ENCODE measurements at regions not wholly inside any gene's neighbourhood (a gene's known extent, or its start where the extent isn't known, plus 50 kb on each side); places are given as distances from the start of the nearest gene placed in this dataset.

- Histone ChIP-seq H3K9me3 (no peaks in the 10 kb centered on the region; the same call in 2 of the 3 replicates), H3K4me2 (no peak overlapping the region), H3K4me3 (no peak overlapping the region), H3K4me1 (no peaks in the 10 kb centered on the region), H3K27ac (no peak overlapping the region)
- ChIA-PET CTCF (interaction anchor here (0.9 kb wide), 1 partner anchor 13 kb away, joined by 3 read pairs; no protein-coding TSS in a partner anchor), POLR2A (no interaction called here)
- no peak for FAIRE-seq
- DNase-seq (ENCODE audit: low read depth in 1 of 2, low spot score in 1 of 2) = no peak
- TF ChIP-seq EP300 (IDR thresholded peaks at IDR 0.05) (no peak), ESRRA (IDR thresholded peaks at IDR 0.05; ENCODE audit: borderline replicate concordance, low read length) (no peak), EHF (CRISPR knock-in tag; IDR thresholded peaks at IDR 0.05) (no peak), SMC3 (IDR thresholded peaks at IDR 0.05) (no peak), RAD21 (conservative IDR thresholded peaks at IDR 0.05 in 1 of 2, IDR thresholded peaks at IDR 0.05 in 1 of 2) (no peak), NR3C1 (IDR thresholded peaks at IDR 0.05) (no peak), FOSB (CRISPR knock-in tag; IDR thresholded peaks at IDR 0.05) (no peak), GATA3 (IDR thresholded peaks at IDR 0.05; ENCODE audit: borderline replicate concordance) (no peak), ZFP36 (IDR thresholded peaks at IDR 0.05; ENCODE audit: borderline replicate concordance, partially characterized antibody) (no peak), HOXB5 (CRISPR knock-in tag; IDR thresholded peaks at IDR 0.05) (no peak), HES2 (IDR thresholded peaks at IDR 0.05) (no peak), MAX (IDR thresholded peaks at IDR 0.05) (no peak), EHMT2 (IDR thresholded peaks at IDR 0.05; ENCODE audit: low read depth) (no peak), KDM5A (IDR thresholded peaks at IDR 0.05) (no peak), RCOR1 (IDR thresholded peaks at IDR 0.05; ENCODE audit: low read depth, low read length) (no peak), ELK1 (IDR thresholded peaks at IDR 0.05; ENCODE audit: low read depth, low read length) (no peak), RARB (CRISPR knock-in tag; IDR thresholded peaks at IDR 0.05) (no peak)
- ATAC-seq = no peak
- WGBS (ENCODE audit: missing lambda C conversion rate) = 2% methylated on average over 2 of the region's 2 CpGs
Measured at GRCh38 chr9:119698535-119698934, 329.3 kb upstream of the BRINP1 start.

- Histone ChIP-seq H3K4me1 (no peaks in the 10 kb centered on the region), H3K4me3 (no peak overlapping the region), H3K27ac (no peak overlapping the region), H3K4me2 (no peak overlapping the region), H3K9me3 (no peaks in the 10 kb centered on the region; the same call in 2 of the 3 replicates)
- FAIRE-seq (no peak), ATAC-seq (no peak), DNase-seq (ENCODE audit: low read depth in 1 of 2, low spot score in 1 of 2) (no peak)
- no peak for TF ChIP-seq JUNB (IDR thresholded peaks at IDR 0.05)
- no peak for TF ChIP-seq POLR2A (IDR thresholded peaks at IDR 0.05; ENCODE audit: low read length)
- no peak for TF ChIP-seq ZNF302 (CRISPR knock-in tag; IDR thresholded peaks at IDR 0.05)
- no peak for TF ChIP-seq ESRRA (IDR thresholded peaks at IDR 0.05; ENCODE audit: borderline replicate concordance, low read length)
- TF ChIP-seq SREBF2 (IDR thresholded peaks at IDR 0.05) = no peak
- TF ChIP-seq CTCF (IDR thresholded peaks at IDR 0.05) = no peak
- no peak for TF ChIP-seq NFE2L2 (conservative IDR thresholded peaks at IDR 0.05; ENCODE audit: low read length)
- no peak for TF ChIP-seq RARB (CRISPR knock-in tag; IDR thresholded peaks at IDR 0.05)
- TF ChIP-seq KDM1A (IDR thresholded peaks at IDR 0.05; ENCODE audit: low read depth) = no peak
- TF ChIP-seq RNF2 (IDR thresholded peaks at IDR 0.05; ENCODE audit: borderline replicate concordance, low read depth) = no peak
- no peak for TF ChIP-seq MAFK (IDR thresholded peaks at IDR 0.05; ENCODE audit: partially characterized antibody)
- no peak for TF ChIP-seq CEBPB (IDR thresholded peaks at IDR 0.05)
- TF ChIP-seq CBX2 (IDR thresholded peaks at IDR 0.05; ENCODE audit: borderline replicate concordance, low read depth) = no peak
- TF ChIP-seq ZC3H11A (IDR thresholded peaks at IDR 0.05) = no peak
- TF ChIP-seq ATOH8 (CRISPR knock-in tag; IDR thresholded peaks at IDR 0.05; ENCODE audit: low read depth) = no peak
- ChIA-PET CTCF (interaction anchor here (0.9 kb wide), 1 partner anchor 12 kb away, joined by 3 read pairs; no protein-coding TSS in a partner anchor), POLR2A (no interaction called here)
- WGBS (ENCODE audit: missing lambda C conversion rate) = 2% methylated on average over 5 of the region's 5 CpGs
Measured at GRCh38 chr9:119697996-119698395, 328.8 kb upstream of the BRINP1 start.

All from A549 (cell line).